Thoracic aorta (tissue), 2 donors: ENCODE measurements at regions not wholly inside any gene's neighbourhood (a gene's known extent, or its start where the extent isn't known, plus 50 kb on each side); places are given as distances from the start of the nearest gene placed in this dataset.

Experiments used
- ATAC-seq: fragments of 150-250 bp; one replicate; pipeline ENCODE4 v1.8.0; 2017; ENCODE audit warnings: low read depth; ENCODE audit not compliant: insufficient number of reproducible peaks, low FRiP score
- DNase-seq: peaks from one replicate; pipeline ENCODE4 v3.0.0-alpha.2; 2020; ENCODE audit warnings: low spot score
- H3K27ac ChIP-seq, 2 donors: fragments of 200-600 bp; sonication (generic); 1 replicate in 1 of 2; 2 replicates in 1 of 2; pipeline ENCODE4 v1.5.1; 2016; ENCODE audit warnings: mild to moderate bottlenecking in 2 of 2, moderate library complexity in 2 of 2
- H3K27me3 ChIP-seq: fragments of 200-600 bp; sonication (generic); replicated peaks from 2 replicates; pipeline ENCODE4 v1.6.0; 2016; ENCODE audit warnings: mild to moderate bottlenecking; ENCODE audit not compliant: insufficient read depth
- H3K36me3 ChIP-seq: fragments of 200-600 bp; sonication (generic); one replicate; pipeline ENCODE4 v1.5.1; 2016
- H3K4me1 ChIP-seq, 2 donors: fragments of 200-600 bp; sonication (generic); 1 replicate in 1 of 2; 2 replicates in 1 of 2; pipeline versions ENCODE4 v1.5.1 to v1.6.0; 2016; ENCODE audit warnings: low read depth in 2 of 2, mild to moderate bottlenecking in 1 of 2; ENCODE audit not compliant: control insufficient read depth in 1 of 2
- H3K4me3 ChIP-seq: fragments of 200-600 bp; sonication (generic); 2 replicates; pipeline ENCODE4 v1.5.1; 2016; ENCODE audit warnings: mild to moderate bottlenecking
- H3K9me3 ChIP-seq: fragments of 200-600 bp; sonication (generic); 2 replicates; pipeline ENCODE4 v1.5.1; 2016
- TF ChIP-seq, protein P1 (sequence below): fragments of 200-600 bp; sonication (generic); IDR thresholded peaks from one replicate; pipeline ENCODE4 v1.5.1; 2019; ENCODE audit warnings: antibody characterized with exemption

DNA sequence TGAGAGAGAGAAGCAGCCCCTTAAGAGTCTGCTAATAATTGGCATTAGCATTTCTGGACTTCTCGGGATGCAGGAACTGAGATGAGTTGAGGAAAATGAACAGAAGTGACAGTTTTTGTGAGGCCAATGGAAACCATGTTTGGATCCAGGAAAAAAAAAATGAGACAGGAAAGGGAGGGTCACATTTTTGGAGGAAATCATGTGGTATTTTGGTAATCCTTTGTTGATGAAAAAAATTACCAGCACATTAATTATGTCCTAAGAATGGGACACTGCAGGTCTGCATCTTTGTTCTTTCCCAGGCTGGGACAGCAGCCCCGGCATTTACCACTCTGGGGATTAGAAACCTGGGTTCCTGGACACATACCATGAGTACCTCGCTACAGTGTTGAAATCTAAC is 109.9 kb upstream of the ZFHX3 start:
- H3K4me3 ChIP-seq, result no peak overlapping the region
- no peak for ATAC-seq
- TF ChIP-seq, protein P1, sequence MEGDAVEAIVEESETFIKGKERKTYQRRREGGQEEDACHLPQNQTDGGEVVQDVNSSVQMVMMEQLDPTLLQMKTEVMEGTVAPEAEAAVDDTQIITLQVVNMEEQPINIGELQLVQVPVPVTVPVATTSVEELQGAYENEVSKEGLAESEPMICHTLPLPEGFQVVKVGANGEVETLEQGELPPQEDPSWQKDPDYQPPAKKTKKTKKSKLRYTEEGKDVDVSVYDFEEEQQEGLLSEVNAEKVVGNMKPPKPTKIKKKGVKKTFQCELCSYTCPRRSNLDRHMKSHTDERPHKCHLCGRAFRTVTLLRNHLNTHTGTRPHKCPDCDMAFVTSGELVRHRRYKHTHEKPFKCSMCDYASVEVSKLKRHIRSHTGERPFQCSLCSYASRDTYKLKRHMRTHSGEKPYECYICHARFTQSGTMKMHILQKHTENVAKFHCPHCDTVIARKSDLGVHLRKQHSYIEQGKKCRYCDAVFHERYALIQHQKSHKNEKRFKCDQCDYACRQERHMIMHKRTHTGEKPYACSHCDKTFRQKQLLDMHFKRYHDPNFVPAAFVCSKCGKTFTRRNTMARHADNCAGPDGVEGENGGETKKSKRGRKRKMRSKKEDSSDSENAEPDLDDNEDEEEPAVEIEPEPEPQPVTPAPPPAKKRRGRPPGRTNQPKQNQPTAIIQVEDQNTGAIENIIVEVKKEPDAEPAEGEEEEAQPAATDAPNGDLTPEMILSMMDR, result no peak
- H3K27ac ChIP-seq, result peak overlapping the region in 1 of 2 donors; percentile 24
- no peaks in the 10 kb centered on the region for H3K9me3 ChIP-seq
- H3K27me3 ChIP-seq, result no peaks in the 10 kb centered on the region
- peaks cover 0 to 7% of the 10 kb centered on the region in 2 donors for H3K4me1 ChIP-seq
- DNase-seq, result no peak
- H3K36me3 ChIP-seq, result no peaks in the 10 kb centered on the region

DNA sequence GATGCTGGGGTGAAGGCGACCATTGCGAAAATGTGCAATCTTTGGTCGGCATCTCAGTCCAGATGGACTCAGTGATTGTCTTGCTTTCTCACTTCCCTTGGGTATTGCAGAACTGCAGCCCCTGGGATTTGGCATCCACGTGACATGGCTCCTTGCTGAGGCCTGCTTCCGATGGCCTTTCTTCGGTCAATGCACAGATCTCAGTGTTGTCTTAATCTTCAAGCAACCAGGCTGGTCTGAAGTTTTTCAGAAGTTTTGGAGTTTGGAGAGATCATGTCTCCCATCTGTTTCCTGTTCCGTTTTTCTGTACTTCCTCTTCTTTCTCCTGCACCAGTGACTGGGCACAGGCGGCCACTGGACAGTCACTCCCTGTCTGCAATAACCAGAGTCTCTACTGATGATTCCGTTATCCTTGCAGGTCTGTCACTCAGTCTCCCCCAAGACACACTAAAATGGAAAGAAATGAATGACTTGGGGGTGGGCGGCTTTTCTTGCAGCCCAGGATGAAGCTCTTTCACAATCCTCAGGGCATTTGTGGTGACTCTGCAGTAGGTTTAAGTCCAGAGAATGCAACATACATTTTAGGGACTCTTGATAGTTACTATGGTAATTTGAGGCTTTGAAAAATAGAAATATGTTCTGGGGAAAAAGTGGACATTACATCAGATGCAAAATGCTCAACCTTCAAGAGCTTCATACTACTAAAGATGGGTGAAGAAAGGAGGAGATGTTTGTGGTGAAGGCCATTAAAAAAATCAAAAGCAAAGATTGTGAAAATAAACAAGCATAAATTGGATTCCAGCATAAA is 106.3 kb upstream of the ZFHX3 start:
- H3K9me3 ChIP-seq, result no peaks in the 10 kb centered on the region
- no peak overlapping the region for H3K4me3 ChIP-seq
- no peaks in the 10 kb centered on the region for H3K36me3 ChIP-seq
- H3K27me3 ChIP-seq, result no peaks in the 10 kb centered on the region
- H3K4me1 ChIP-seq, result peaks cover 0 to 7% of the 10 kb centered on the region in 2 donors
- no peak for DNase-seq
- peak overlapping the region in 1 of 2 donors; percentile 4 for H3K27ac ChIP-seq
- ATAC-seq, result no peak
- TF ChIP-seq, protein P1, result no peak

DNA sequence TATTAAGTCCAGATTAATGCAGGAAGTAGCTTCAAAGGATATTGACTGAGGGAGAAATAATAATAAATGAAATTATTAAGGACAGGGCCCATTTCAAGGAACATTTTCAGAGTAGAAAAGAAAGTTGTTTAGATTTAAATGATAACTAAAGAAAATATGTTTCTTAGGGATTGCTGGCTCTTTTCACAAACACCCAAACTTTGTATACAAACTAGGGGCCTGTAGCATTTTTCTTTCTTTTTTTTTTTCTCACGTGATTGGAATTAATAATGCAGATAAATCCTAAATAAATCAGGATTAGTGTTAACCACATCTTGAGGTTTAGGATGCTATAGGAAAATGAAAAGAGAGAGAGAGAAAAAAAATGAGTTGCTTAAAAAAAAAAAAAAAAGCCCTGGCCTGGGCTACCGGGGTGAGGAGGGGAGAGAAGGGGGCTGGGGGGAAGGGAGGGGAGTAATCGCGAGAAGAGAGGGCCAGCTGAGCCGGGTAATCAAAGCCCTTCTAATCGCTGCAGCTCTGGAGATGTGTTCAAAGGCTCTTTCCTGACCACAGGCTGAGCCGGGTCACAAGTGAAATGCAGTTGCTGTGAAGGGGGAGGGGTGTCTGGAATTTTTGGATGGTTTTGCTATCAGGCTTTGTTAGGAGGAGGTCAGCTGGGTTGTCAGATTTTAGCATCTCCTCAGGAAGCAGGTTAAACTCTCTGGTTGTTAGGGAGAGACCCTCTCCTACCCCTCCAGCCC is 104.6 kb upstream of the ZFHX3 start:
- TF ChIP-seq, protein P1, result no peak
- ATAC-seq (no peak), DNase-seq (no peak)
- Histone ChIP-seq H3K27me3 (no peaks in the 10 kb centered on the region), H3K4me3 (no peak overlapping the region), H3K9me3 (no peaks in the 10 kb centered on the region), H3K27ac (no peak overlapping the region), H3K36me3 (no peaks in the 10 kb centered on the region), H3K4me1 (peaks cover 0 to 5% of the 10 kb centered on the region in 2 donors)

DNA sequence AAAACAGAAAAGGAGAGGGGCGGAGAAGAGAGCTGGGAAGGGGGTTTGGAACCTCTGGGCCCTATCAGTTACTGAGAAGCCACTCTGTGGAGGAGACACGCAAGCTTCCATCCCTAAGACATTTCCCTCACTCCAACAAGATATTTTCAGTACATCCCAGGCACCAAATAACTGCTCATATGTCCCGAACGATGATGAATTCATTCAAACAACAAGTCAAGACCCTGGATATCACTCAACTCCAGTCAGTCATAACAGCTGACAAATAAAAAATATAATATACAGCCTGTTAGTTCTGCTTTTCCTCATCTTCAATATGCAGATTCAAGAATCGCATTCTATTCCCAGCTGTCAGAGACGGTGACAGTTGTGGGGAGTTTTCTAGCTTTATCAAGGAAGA is 104.0 kb upstream of the ZFHX3 start:
- no peak overlapping the region for H3K27ac ChIP-seq
- ATAC-seq (no peak), DNase-seq (no peak)
- H3K36me3 ChIP-seq, result no peaks in the 10 kb centered on the region
- TF ChIP-seq, protein P1, result no peak
- H3K4me3 ChIP-seq, result no peak overlapping the region
- no peaks in the 10 kb centered on the region for H3K9me3 ChIP-seq
- peaks cover 0 to 5% of the 10 kb centered on the region in 2 donors for H3K4me1 ChIP-seq
- no peaks in the 10 kb centered on the region for H3K27me3 ChIP-seq

DNA sequence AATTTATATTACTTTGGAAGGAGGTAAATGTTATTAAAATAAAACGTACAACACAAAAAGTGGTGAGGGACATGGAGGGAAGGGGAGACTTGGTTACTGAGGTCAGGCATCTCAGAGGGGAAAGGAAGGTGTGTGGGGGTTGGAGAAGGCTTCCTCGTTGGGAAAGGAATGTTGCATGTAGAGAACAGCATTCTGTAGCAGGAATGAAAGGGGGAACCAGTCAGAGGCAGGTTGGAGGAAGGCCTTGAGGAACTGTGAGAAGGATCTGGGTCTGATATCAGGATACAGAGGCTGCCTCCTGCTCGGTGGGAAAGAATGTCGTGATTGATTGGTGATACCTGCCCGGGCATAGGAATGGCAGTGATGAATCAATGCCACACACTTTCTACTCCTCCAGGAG is 103.3 kb upstream of the ZFHX3 start:
- Histone ChIP-seq H3K27me3 (no peaks in the 10 kb centered on the region), H3K4me3 (no peak overlapping the region), H3K4me1 (peaks cover 0 to 5% of the 10 kb centered on the region in 2 donors), H3K27ac (peak overlapping the region in 1 of 2 donors; percentile 35), H3K9me3 (no peaks in the 10 kb centered on the region), H3K36me3 (no peaks in the 10 kb centered on the region)
- ATAC-seq (no peak), DNase-seq (no peak)
- TF ChIP-seq, protein P1, result no peak
